Glutamatergic neuron (in vitro differentiated cells): ENCODE measurements at regions not wholly inside any gene's neighbourhood (a gene's known extent, or its start where the extent isn't known, plus 50 kb on each side); places are given as distances from the start of the nearest gene placed in this dataset.
A peak's percentile ranks its signal among the peaks of the same experiment; 100 is the strongest.

Experiments used
- DNase-seq: peaks from one replicate; pipeline ENCODE4 v3.0.0; 2022
- H3K27ac Mint-ChIP-seq: one replicate; pipeline ENCODE4 v1.8.0; 2020; ENCODE audit warnings: mild to moderate bottlenecking, mixed read lengths, inconsistent platforms; ENCODE audit not compliant: unreplicated experiment
- H3K27me3 Mint-ChIP-seq: one replicate; pipeline ENCODE4 v1.8.0; 2020; ENCODE audit warnings: mild to moderate bottlenecking, moderate library complexity, mixed read lengths, inconsistent platforms; ENCODE audit not compliant: unreplicated experiment
- H3K36me3 Mint-ChIP-seq: one replicate; pipeline ENCODE4 v1.8.0; 2020; ENCODE audit warnings: mild to moderate bottlenecking, mixed read lengths, inconsistent platforms; ENCODE audit not compliant: unreplicated experiment
- H3K4me1 Mint-ChIP-seq: one replicate; pipeline ENCODE4 v1.8.0; 2020; ENCODE audit warnings: mild to moderate bottlenecking, low read depth, mixed read lengths, inconsistent platforms; ENCODE audit not compliant: unreplicated experiment
- H3K4me3 Mint-ChIP-seq: one replicate; pipeline ENCODE4 v1.8.0; 2020; ENCODE audit warnings: mild to moderate bottlenecking, mixed read lengths, inconsistent platforms; ENCODE audit not compliant: unreplicated experiment
- H3K9me3 Mint-ChIP-seq: one replicate; pipeline ENCODE4 v1.8.0; 2020; ENCODE audit warnings: mild to moderate bottlenecking, moderate library complexity, mixed read lengths, inconsistent platforms; ENCODE audit not compliant: unreplicated experiment
- TF ChIP-seq, protein P1 (sequence below): fragments of 200-600 bp; sonication (generic); IDR thresholded peaks from one replicate; pipeline ENCODE4 v1.5.0; 2021; ENCODE audit not compliant: partially characterized antibody, unreplicated experiment

DNA sequence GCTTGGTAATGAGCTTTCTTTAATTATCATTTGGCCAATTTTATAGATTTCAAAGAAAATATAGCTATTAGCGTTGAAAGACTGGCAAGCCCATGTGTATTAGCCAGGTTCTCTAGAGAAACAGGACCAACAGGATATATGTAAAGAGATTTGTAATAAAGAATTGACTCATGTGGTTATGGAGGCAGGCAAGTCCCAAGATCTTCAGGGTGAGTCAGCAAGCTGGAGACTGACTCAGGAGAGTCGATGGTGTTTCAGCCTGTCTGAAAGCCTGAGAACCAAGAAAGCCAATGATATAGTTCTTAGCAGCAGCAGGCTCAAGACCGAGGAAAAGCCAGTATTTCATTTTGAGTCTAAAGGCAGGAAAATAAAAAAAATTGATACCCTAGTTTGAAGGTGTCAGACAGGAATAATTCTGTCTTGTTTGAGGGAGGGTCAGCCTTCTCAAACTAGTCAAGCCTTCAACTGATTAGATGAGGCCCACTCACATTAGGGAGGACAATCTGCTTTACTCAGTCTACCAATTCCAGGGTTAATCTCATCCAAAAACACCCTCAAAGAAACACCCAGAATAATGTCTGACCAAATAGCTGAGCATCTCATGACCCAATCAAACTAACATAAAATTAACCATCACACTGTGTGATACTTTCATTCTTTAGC, 78.3 kb upstream of the CRIM1 start:
- TF ChIP-seq, protein P1, sequence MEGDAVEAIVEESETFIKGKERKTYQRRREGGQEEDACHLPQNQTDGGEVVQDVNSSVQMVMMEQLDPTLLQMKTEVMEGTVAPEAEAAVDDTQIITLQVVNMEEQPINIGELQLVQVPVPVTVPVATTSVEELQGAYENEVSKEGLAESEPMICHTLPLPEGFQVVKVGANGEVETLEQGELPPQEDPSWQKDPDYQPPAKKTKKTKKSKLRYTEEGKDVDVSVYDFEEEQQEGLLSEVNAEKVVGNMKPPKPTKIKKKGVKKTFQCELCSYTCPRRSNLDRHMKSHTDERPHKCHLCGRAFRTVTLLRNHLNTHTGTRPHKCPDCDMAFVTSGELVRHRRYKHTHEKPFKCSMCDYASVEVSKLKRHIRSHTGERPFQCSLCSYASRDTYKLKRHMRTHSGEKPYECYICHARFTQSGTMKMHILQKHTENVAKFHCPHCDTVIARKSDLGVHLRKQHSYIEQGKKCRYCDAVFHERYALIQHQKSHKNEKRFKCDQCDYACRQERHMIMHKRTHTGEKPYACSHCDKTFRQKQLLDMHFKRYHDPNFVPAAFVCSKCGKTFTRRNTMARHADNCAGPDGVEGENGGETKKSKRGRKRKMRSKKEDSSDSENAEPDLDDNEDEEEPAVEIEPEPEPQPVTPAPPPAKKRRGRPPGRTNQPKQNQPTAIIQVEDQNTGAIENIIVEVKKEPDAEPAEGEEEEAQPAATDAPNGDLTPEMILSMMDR = no peak
- Mint-ChIP-seq H3K27me3 (peaks cover 2% of the 10 kb centered on the region), H3K4me3 (no peak overlapping the region), H3K9me3 (peaks cover 15% of the 10 kb centered on the region), H3K4me1 (no peaks in the 10 kb centered on the region), H3K27ac (no peak overlapping the region), H3K36me3 (peaks cover 22% of the 10 kb centered on the region)
- DNase-seq = no peak

- no peak overlapping the region for H3K27ac Mint-ChIP-seq
- H3K36me3 Mint-ChIP-seq = peaks cover 9% of the 10 kb centered on the region
- no peak for DNase-seq
- H3K9me3 Mint-ChIP-seq = peaks cover 4% of the 10 kb centered on the region
- H3K27me3 Mint-ChIP-seq = no peaks in the 10 kb centered on the region
- H3K4me3 Mint-ChIP-seq = no peak overlapping the region
- TF ChIP-seq, protein P1 = no peak
- H3K4me1 Mint-ChIP-seq = no peaks in the 10 kb centered on the region
Observed at GRCh38 chr2:36271266-36271665, 84.3 kb upstream of the CRIM1 start.

GRCh38 chr2:36270758-36271157, 84.8 kb upstream of the CRIM1 start:
- DNase-seq = no peak
- H3K4me1 Mint-ChIP-seq = no peaks in the 10 kb centered on the region
- TF ChIP-seq, protein P1 = no peak

DNA sequence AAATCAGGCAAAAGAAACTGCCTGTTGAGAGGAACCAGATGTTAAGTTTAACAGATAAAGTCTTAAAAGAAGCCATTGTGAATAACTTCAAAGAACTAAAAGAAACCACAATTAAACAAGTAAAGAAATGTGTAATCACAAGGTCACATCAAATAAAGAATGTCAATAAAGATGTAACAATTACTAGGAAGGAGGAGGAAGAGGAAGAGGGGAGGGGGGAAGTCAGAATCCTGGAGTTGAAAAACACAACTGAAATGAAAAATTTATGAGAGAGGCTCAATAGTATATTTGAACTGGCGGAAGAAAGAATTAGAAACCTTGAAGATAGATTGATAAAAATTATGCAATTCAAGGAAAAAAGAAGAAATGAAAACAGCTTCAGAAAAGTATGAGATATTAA, 88.4 kb upstream of the CRIM1 start:
- H3K36me3 Mint-ChIP-seq = peaks cover 9% of the 10 kb centered on the region
- H3K27ac Mint-ChIP-seq = no peak overlapping the region
- H3K9me3 Mint-ChIP-seq = peaks cover 6% of the 10 kb centered on the region
- no peak for DNase-seq
- no peaks in the 10 kb centered on the region for H3K4me1 Mint-ChIP-seq
- TF ChIP-seq, protein P1 = no peak
- no peaks in the 10 kb centered on the region for H3K27me3 Mint-ChIP-seq
- H3K4me3 Mint-ChIP-seq = no peak overlapping the region

More at GRCh38 chr2:36270758-36271157, 84.8 kb upstream of the CRIM1 start:
- peak overlapping the region; percentile 40 for H3K27ac Mint-ChIP-seq
- H3K9me3 Mint-ChIP-seq = peaks cover 4% of the 10 kb centered on the region
- H3K27me3 Mint-ChIP-seq = no peaks in the 10 kb centered on the region
- H3K36me3 Mint-ChIP-seq = peaks cover 9% of the 10 kb centered on the region
- H3K4me3 Mint-ChIP-seq = no peak overlapping the region

- peaks cover 9% of the 10 kb centered on the region for H3K36me3 Mint-ChIP-seq
- H3K27ac Mint-ChIP-seq = no peak overlapping the region
- H3K4me3 Mint-ChIP-seq = no peak overlapping the region
- no peaks in the 10 kb centered on the region for H3K4me1 Mint-ChIP-seq
- no peak for DNase-seq
- TF ChIP-seq, protein P1 = no peak
- peaks cover 6% of the 10 kb centered on the region for H3K9me3 Mint-ChIP-seq
- H3K27me3 Mint-ChIP-seq = no peaks in the 10 kb centered on the region
Observed at GRCh38 chr2:36266536-36267121, 88.9 kb upstream of the CRIM1 start.
